H1 (cell line): ENCODE measurements at regions not wholly inside any gene's neighbourhood (a gene's known extent, or its start where the extent isn't known, plus 50 kb on each side); places are given as distances from the start of the nearest gene placed in this dataset.

Source experiments
- CTCF ChIA-PET: fragments of 300-600 bp; sonication (Branson Sonifier 250); formaldehyde crosslinking; loops from one replicate; lab custom pipeline; 2021; ENCODE audit not compliant: partially characterized antibody; lab: Charles Lee
- POLR2A ChIA-PET: fragments of 300-600 bp; sonication (Branson Sonifier 250); formaldehyde crosslinking; loops from one replicate; lab custom pipeline; 2021; ENCODE audit warnings: inconsistent platforms; ENCODE audit not compliant: partially characterized antibody; lab: Charles Lee
- DNase-seq, 2 experiments: peaks; one replicate each; pipeline versions ENCODE4 v3.0.0 to v3.0.0-alpha.2; 2010 to 2022; ENCODE audit warnings: low spot score in 2 of 2, low read depth in 1 of 2, mixed read lengths in 1 of 2
- FAIRE-seq: peaks from 2 replicates; lab custom pipeline; 2011; peaks lifted over from hg19 to GRCh38; lab: Jason Lieb, UNC
- H2AFZ ChIP-seq: 2 replicates; pipeline ENCODE4 v1.8.1; 2012; ENCODE audit warnings: low read length, inconsistent platforms
- H2AK5ac ChIP-seq: 2 replicates; pipeline ENCODE4 v1.6.1; 2013; ENCODE audit warnings: low read depth, low read length
- H2BK120ac ChIP-seq: replicated peaks from 2 replicates; pipeline ENCODE3; 2013; ENCODE audit warnings: low read depth, low read length, inconsistent platforms
- H2BK12ac ChIP-seq: 2 replicates; pipeline ENCODE4 v1.6.1; 2013; ENCODE audit warnings: low read depth, low read length
- H2BK15ac ChIP-seq: 2 replicates; pipeline ENCODE4 v1.6.1; 2013; ENCODE audit warnings: low read length
- H2BK20ac ChIP-seq: 2 replicates; pipeline ENCODE4 v1.6.1; 2013; ENCODE audit warnings: low read length
- H2BK5ac ChIP-seq: 2 replicates; pipeline ENCODE4 v1.6.1; 2013; ENCODE audit warnings: low read depth, low read length
- H3K14ac ChIP-seq: 2 replicates; pipeline ENCODE4 v1.6.1; 2013; ENCODE audit warnings: inconsistent platforms; ENCODE audit not compliant: insufficient read length
- H3K18ac ChIP-seq: 2 replicates; pipeline ENCODE4 v1.6.1; 2013; ENCODE audit warnings: low read length; ENCODE audit errors: extremely low read depth
- H3K23ac ChIP-seq: 2 replicates; pipeline ENCODE4 v1.6.1; 2013; ENCODE audit warnings: inconsistent platforms; ENCODE audit not compliant: insufficient read length
- H3K23me2 ChIP-seq: 2 replicates; pipeline ENCODE4 v1.6.1; 2013; ENCODE audit warnings: low read depth, low read length
- H3K27ac ChIP-seq: 2 replicates; pipeline ENCODE4 v1.6.1; 2011; ENCODE audit warnings: low read depth, low read length, inconsistent platforms
- H3K27me3 ChIP-seq, 4 experiments: replicated peaks in 1 of 4; 1 replicate in 1 of 4; 2 replicates in 3 of 4; pipeline versions ENCODE4 v1.6.1 to v1.8.1; 2011 to 2013; ENCODE audit warnings: low read length in 3 of 4, mild to moderate bottlenecking in 3 of 4, inconsistent platforms in 2 of 4, mixed read lengths in 2 of 4, moderate library complexity in 1 of 4; ENCODE audit not compliant: control insufficient read depth in 3 of 4, insufficient read depth in 3 of 4; ENCODE audit errors: extremely low read depth in 1 of 4
- H3K36me3 ChIP-seq, 4 experiments: 2 replicates each; pipeline versions ENCODE4 v1.6.1 to v1.8.1; 2011 to 2013; ENCODE audit warnings: mild to moderate bottlenecking in 4 of 4, low read length in 3 of 4, moderate library complexity in 2 of 4, control low read depth in 1 of 4, inconsistent platforms in 1 of 4; ENCODE audit not compliant: insufficient read depth in 4 of 4, control insufficient read depth in 2 of 4
- H3K4ac ChIP-seq: replicated peaks from 2 replicates; pipeline ENCODE3; 2013; ENCODE audit warnings: low read length, low read depth, mixed read lengths, inconsistent platforms; ENCODE audit not compliant: insufficient read length
- H3K4me1 ChIP-seq, 4 experiments: replicated peaks in 1 of 4; 1 replicate in 1 of 4; 2 replicates in 3 of 4; pipeline versions ENCODE4 v1.6.1 to v1.8.1; 2011 to 2013; ENCODE audit warnings: low read length in 3 of 4, inconsistent platforms in 2 of 4, mixed read lengths in 1 of 4; ENCODE audit not compliant: insufficient read depth in 4 of 4, control insufficient read depth in 3 of 4
- H3K4me2 ChIP-seq, 2 experiments: 2 replicates each; pipeline versions ENCODE4 v1.6.1 to v1.8.1; 2011 to 2013; ENCODE audit warnings: low read depth in 2 of 2, low read length in 2 of 2, control low read depth in 1 of 2, inconsistent platforms in 1 of 2, mild to moderate bottlenecking in 1 of 2; ENCODE audit not compliant: insufficient read depth in 1 of 2
- H3K4me3 ChIP-seq, 4 experiments: fragments of 200-600, 300-600 bp in 1 of 4; sonication (generic), shearing (Covaris generic), sonication (Bioruptor Twin) in 1 of 4; 2 replicates each; pipeline versions ENCODE4 v1.5.1 to v1.8.1; 2011 to 2016; ENCODE audit warnings: low read length in 4 of 4, low read depth in 3 of 4, control low read depth in 2 of 4, inconsistent platforms in 2 of 4, mild to moderate bottlenecking in 2 of 4, mixed read lengths in 1 of 4, moderate library complexity in 1 of 4; ENCODE audit not compliant: insufficient read depth in 2 of 4; ENCODE audit errors: extremely low read depth in 1 of 4
- H3K56ac ChIP-seq: replicated peaks from 2 replicates; pipeline ENCODE3; 2013; ENCODE audit warnings: low read depth, mild to moderate bottlenecking, mixed read lengths, low read length, inconsistent platforms; ENCODE audit not compliant: insufficient read length
- H3K79me1 ChIP-seq: 2 replicates; pipeline ENCODE4 v1.6.1; 2013; ENCODE audit warnings: low read depth, low read length, control low read depth
- H3K79me2 ChIP-seq, 2 experiments: 2 replicates each; pipeline versions ENCODE4 v1.6.1 to v1.8.1; 2012 to 2013; ENCODE audit warnings: low read length in 2 of 2, mild to moderate bottlenecking in 2 of 2, inconsistent platforms in 1 of 2; ENCODE audit not compliant: insufficient read depth in 2 of 2, control insufficient read depth in 1 of 2
- H3K9ac ChIP-seq, 4 experiments: replicated peaks in 1 of 4; 1 replicate in 1 of 4; 2 replicates in 3 of 4; pipeline versions ENCODE4 v1.6.1 to v1.8.1; 2011 to 2013; ENCODE audit warnings: low read depth in 3 of 4, low read length in 3 of 4, control low read depth in 2 of 4, mild to moderate bottlenecking in 2 of 4, moderate library complexity in 2 of 4, inconsistent platforms in 1 of 4; ENCODE audit errors: extremely low read depth in 1 of 4
- H3K9me3 ChIP-seq, 2 experiments: 2 replicates each; pipeline versions ENCODE4 v1.6.1 to v1.8.1; 2012 to 2013; ENCODE audit warnings: mild to moderate bottlenecking in 2 of 2, moderate library complexity in 2 of 2, control low read depth in 1 of 2, inconsistent platforms in 1 of 2, low read depth in 1 of 2, low read length in 1 of 2, mixed read lengths in 1 of 2; ENCODE audit not compliant: insufficient read depth in 2 of 2
- H4K20me1 ChIP-seq, 2 experiments: replicated peaks in 1 of 2; 2 replicates each; pipeline versions ENCODE3 to v1.8.1; 2011 to 2013; ENCODE audit warnings: inconsistent platforms in 2 of 2, low read length in 2 of 2, mild to moderate bottlenecking in 1 of 2; ENCODE audit not compliant: insufficient read depth in 2 of 2, control insufficient read depth in 1 of 2
- H4K5ac ChIP-seq: 2 replicates; pipeline ENCODE4 v1.6.1; 2013; ENCODE audit warnings: low read length, low read depth, mixed read lengths, inconsistent platforms; ENCODE audit not compliant: insufficient read length
- H4K8ac ChIP-seq: 2 replicates; pipeline ENCODE4 v1.8.0; 2013; ENCODE audit warnings: mild to moderate bottlenecking, moderate library complexity, low read length, inconsistent platforms; ENCODE audit not compliant: insufficient read depth; ENCODE audit errors: extremely low read depth
- H4K91ac ChIP-seq: replicated peaks from 2 replicates; pipeline ENCODE3; 2013; ENCODE audit warnings: low read length, mixed read lengths, inconsistent platforms; ENCODE audit not compliant: insufficient read length
- ASH2L ChIP-seq: fragments of 200-600, 300-600 bp; sonication (generic); IDR thresholded peaks from one replicate; pipeline ENCODE4 v1.7.1; 2017; ENCODE audit warnings: low read length
- BACH1 ChIP-seq: IDR thresholded peaks from 2 replicates; pipeline ENCODE4 v1.6.1; 2012; ENCODE audit warnings: low read length, improper control_type of control experiment
- EZH2 ChIP-seq: fragments of 200-600 bp; sonication (generic); IDR thresholded peaks from 2 replicates; pipeline ENCODE4 v1.7.1; 2012; ENCODE audit warnings: low read depth, mild to moderate bottlenecking, moderate library complexity, low read length, inconsistent platforms; ENCODE audit not compliant: severe bottlenecking
- HDAC6 ChIP-seq: IDR thresholded peaks from one replicate; pipeline ENCODE4 v1.7.1; 2012; ENCODE audit warnings: low read depth, mild to moderate bottlenecking, inconsistent platforms, low read length, moderate library complexity
- JUN ChIP-seq: IDR thresholded peaks from 2 replicates; pipeline ENCODE4 v1.6.1; 2011; ENCODE audit warnings: low read depth, mild to moderate bottlenecking, improper control_type of control experiment, low read length
- KDM1A ChIP-seq: fragments of 200-600, 300-600 bp; sonication (generic); IDR thresholded peaks from 2 replicates; pipeline ENCODE4 v1.7.1; 2016; ENCODE audit warnings: mild to moderate bottlenecking, low read length, borderline replicate concordance
- POLR2A ChIP-seq, 2 experiments: IDR thresholded peaks; 1 replicate in 1 of 2; 2 replicates in 1 of 2; pipeline ENCODE4 v1.6.1; 2011; ENCODE audit warnings: low read depth in 2 of 2, low read length in 2 of 2, mild to moderate bottlenecking in 2 of 2; ENCODE audit errors: control extremely low read depth in 1 of 2
- RFX5 ChIP-seq: IDR thresholded peaks from 2 replicates; pipeline ENCODE4 v1.6.1; 2011; ENCODE audit warnings: low read depth, low read length, improper control_type of control experiment, borderline replicate concordance
- RXRA ChIP-seq: IDR thresholded peaks from 2 replicates; pipeline ENCODE4 v1.6.1; 2011; ENCODE audit warnings: low read depth, mild to moderate bottlenecking, low read length, moderate library complexity; ENCODE audit not compliant: insufficient read depth
- SIN3A ChIP-seq, 2 experiments: IDR thresholded peaks in 1 of 2; conservative IDR thresholded peaks in 1 of 2; 2 replicates each; pipeline ENCODE4 v1.6.1; 2011 to 2012; ENCODE audit warnings: low read length in 2 of 2, improper control_type of control experiment in 1 of 2, low read depth in 1 of 2, mild to moderate bottlenecking in 1 of 2
- SP1 ChIP-seq: IDR thresholded peaks from 2 replicates; pipeline ENCODE4 v1.6.1; 2011; ENCODE audit warnings: low read depth, low read length
- SP2 ChIP-seq: IDR thresholded peaks from 2 replicates; pipeline ENCODE4 v1.6.1; 2012; ENCODE audit warnings: mild to moderate bottlenecking, low read length, inconsistent platforms
- WGBS, 2 experiments: shearing (Covaris generic) in 1 of 2; methylation state at CpG; one replicate each; pipeline versions ENCODE4 v1.1.6 to v1.1.7; 2013 to 2015; ENCODE audit warnings: low lambda C conversion rate in 2 of 2, mixed read lengths in 2 of 2, inconsistent platforms in 1 of 2, low coverage in 1 of 2, missing lambda C conversion rate in 1 of 2; ENCODE audit not compliant: insufficient replicate concordance in 2 of 2, insufficient coverage in 1 of 2, insufficient read length in 1 of 2; ENCODE audit errors: extremely low coverage in 1 of 2, missing lambda C conversion rate in 1 of 2; 5-methylcytosine and 5-hydroxymethylcytosine counted together
- TF ChIP-seq, protein P1 (sequence below): IDR thresholded peaks from 2 replicates; pipeline ENCODE4 v1.6.1; 2011; ENCODE audit warnings: low read depth, mild to moderate bottlenecking, low read length; ENCODE audit not compliant: insufficient read depth

DNA sequence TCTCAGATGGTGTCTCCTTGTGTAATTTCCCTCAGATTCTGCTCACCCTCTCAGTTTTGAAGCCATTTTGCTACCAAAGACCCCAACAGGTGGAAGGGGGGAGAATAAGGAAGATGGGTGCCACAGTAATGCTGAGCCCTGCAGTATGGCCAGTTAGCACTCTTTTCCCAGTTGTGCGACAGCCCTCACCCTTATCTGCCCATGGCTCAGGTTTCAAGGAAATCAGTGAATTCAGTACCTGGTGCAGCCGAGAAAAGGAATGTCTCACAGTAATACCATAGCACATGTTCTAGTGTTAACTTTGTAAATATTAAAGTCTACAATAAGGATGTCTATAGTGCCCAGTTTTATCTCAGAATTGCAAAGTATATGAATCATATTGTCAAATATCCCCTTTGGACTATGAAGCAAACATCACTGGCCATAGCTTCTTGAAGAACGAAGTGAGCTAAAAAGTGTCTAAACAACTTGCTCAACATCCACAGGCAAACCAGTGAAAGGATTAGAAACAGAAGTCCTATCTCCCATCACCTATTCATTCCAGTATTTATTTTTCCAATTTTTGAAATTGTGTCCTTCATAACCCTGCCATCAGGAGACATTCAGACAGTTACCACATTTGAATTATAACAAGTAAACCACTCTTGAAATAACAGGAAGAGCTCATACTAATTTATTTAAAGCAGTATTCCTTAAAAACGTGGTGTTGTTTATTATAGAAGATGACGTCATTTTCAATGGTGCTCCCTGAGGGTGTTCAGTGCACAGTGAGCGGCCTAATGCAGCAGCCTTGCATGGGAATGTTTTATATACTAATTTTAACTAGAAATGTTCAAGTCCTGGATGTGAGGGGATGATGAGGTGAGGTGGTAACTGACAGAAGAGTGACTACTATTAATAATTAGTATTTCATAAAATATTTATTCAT is 366.2 kb downstream of the TFAP2A start:
- no peak overlapping the region for H2BK5ac ChIP-seq
- no peaks in the 10 kb centered on the region for H4K20me1 ChIP-seq
- H2BK120ac ChIP-seq = no peak overlapping the region
- no peak overlapping the region for H3K56ac ChIP-seq
- WGBS, 2 experiments = 86% methylated on average over 6 of the region's 6 CpGs; no CpG with 5 or more reads in 1 of the 2 experiments
- H2BK20ac ChIP-seq = no peak overlapping the region
- no peak overlapping the region for H3K4me2 ChIP-seq
- H3K18ac ChIP-seq = no peak overlapping the region
- no peaks in the 10 kb centered on the region for H3K4me1 ChIP-seq
- H3K9me3 ChIP-seq = no peaks in the 10 kb centered on the region
- H3K23ac ChIP-seq = no peak overlapping the region
- H3K4ac ChIP-seq = no peak overlapping the region
- H3K79me1 ChIP-seq = no peaks in the 10 kb centered on the region
- DNase-seq (no peak), FAIRE-seq (no peak)
- H3K23me2 ChIP-seq = no peaks in the 10 kb centered on the region
- no peak overlapping the region for H4K8ac ChIP-seq
- no peak overlapping the region for H3K4me3 ChIP-seq
- H2AK5ac ChIP-seq = no peak overlapping the region
- CTCF ChIA-PET = interaction anchor here (0.8 to 0.9 kb wide), 3 partner anchors 16 to 990 kb away, joined by 3 to 4 read pairs (median 3); no protein-coding TSS in a partner anchor
- H3K36me3 ChIP-seq = no peaks in the 10 kb centered on the region
- H2BK12ac ChIP-seq = no peak overlapping the region
- H3K9ac ChIP-seq = no peak overlapping the region
- H3K27me3 ChIP-seq = no peaks in the 10 kb centered on the region
- H2BK15ac ChIP-seq = no peak overlapping the region
- POLR2A ChIA-PET = no interaction called here
- H3K79me2 ChIP-seq = no peaks in the 10 kb centered on the region
- H2AFZ ChIP-seq = no peak overlapping the region
- H3K27ac ChIP-seq = no peak overlapping the region
- no peak overlapping the region for H4K5ac ChIP-seq
- H3K14ac ChIP-seq = no peak overlapping the region
- H4K91ac ChIP-seq = no peak overlapping the region
- TF ChIP-seq JUN (no peak), EZH2 (no peak), SP2 (no peak), SP1 (no peak), RXRA (no peak), RFX5 (no peak), HDAC6 (no peak), KDM1A (no peak), POLR2A (IDR thresholded peaks at IDR 0.05; ENCODE audit: control extremely low read depth in 1 of 2, low read depth in 2 of 2, low read length in 2 of 2) (no peak), BACH1 (no peak), ASH2L (no peak), SIN3A (conservative IDR thresholded peaks at IDR 0.05 in 1 of 2, IDR thresholded peaks at IDR 0.05 in 1 of 2; ENCODE audit: low read depth in 1 of 2, low read length in 2 of 2) (no peak)
- TF ChIP-seq, protein P1, sequence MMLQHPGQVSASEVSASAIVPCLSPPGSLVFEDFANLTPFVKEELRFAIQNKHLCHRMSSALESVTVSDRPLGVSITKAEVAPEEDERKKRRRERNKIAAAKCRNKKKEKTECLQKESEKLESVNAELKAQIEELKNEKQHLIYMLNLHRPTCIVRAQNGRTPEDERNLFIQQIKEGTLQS = no peak
